ENCODE measurements at regions not wholly inside any gene's neighbourhood (a gene's known extent, or its start where the extent isn't known, plus 50 kb on each side); places are given as distances from the start of the nearest gene placed in this dataset.

- no peak for DNase-seq (ENCODE audit: low read depth)
Measured at GRCh38 chr13:79084802-79085424, 321.1 kb downstream of the RBM26 start.

GRCh38 chr13:79081942-79082341 is 324.1 kb downstream of the RBM26 start:
- no peak for DNase-seq (ENCODE audit: low read depth)

DNA sequence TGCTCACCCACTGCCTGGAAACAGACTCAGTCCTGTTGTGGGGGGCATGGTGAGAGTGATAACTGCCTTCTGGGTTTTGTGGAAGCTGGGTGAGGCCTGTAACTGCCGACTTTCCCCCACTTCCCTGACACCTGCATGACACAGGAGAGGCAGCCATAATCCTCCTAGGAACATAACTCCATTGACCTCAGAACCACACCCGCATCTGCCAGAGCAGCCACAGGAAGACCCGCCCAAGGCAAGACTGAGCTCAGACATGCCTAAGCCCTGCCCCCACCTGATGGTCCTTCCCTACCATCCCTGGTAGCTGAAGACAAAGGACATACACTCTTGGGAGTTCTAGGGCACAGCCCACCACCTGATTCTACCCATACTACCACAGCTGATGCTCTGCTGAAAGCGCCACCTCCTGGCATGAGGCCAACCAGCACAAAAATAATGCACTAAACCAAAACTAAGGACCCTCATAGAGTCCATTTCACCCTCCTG is 326.7 kb downstream of the RBM26 start:
- no peak for DNase-seq (ENCODE audit: low read depth)

- DNase-seq (ENCODE audit: low read depth): no peak
Measured at GRCh38 chr13:79075703-79076102, 330.4 kb downstream of the RBM26 start.

DNA sequence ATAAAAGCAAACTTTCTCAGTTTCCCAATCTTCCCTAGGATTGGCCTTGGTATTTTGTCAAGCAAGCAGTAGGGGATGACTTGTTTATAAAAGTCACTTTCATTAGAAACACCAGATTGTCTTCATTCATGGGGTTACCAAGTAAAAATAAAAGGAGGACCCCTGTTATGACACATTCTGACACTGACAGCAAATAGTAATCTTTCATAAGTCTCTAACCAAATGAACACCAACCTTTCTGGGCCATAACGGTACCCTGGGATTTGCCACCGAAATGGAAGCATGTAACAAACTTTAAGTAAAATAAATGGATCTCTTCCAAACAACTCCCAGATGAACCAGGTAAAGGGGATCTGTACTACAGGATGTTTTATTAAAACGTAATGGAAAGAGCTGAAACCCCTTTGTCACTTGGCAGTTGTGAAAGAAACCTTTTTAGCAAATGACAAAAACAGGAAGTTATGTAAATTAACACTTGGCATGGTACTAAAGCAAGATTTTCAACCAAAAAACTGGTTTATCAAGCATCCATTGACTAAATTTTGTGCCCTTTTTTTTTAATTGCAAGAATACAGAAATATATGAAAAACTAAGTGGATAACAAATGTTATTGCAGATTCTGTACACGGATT is 335.6 kb downstream of the RBM26 start:
- no peak for DNase-seq (ENCODE audit: low read depth)

DNA sequence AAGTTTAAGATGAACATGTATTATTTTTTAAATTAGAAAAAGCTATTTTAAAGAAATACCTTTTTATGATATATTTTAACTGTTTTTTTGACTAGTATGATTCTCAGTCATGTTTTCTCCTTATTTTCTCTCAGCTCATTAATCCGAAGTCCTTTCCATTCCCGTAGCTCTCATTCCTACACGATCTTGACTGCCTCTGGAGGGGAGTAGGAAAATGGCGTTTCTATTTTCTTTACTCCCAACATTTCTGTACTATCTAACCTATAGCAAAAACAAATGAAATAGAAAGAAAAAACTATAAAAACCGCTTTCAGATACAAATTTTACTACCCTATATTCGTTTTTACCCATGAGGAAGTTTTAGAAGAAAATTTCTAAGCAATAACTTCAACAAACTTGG is 343.8 kb downstream of the RBM26 start:
- DNase-seq (ENCODE audit: low read depth): no peak

DNA sequence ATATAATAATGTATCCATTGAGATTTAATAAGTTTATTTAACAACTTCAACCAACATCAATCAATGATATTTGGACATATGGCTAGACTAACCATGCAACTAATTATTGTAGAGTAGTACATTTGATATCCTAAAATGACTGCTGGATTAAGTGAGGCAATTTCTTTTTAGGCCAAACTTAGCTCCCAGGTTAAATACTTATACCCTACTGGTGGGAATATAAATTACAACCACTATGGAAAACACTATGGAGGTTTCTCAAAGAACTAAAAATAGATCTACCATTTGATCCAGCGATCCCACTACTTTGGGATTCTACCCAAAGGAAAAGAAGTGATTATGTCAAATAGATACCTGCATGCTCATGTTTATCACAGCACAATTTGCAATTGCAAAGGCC is 345.8 kb downstream of the RBM26 start:
- DNase-seq (ENCODE audit: low read depth): no peak

- no peak for DNase-seq (ENCODE audit: low read depth)
Measured at GRCh38 chr13:79056706-79057105, 349.3 kb downstream of the RBM26 start.

- DNase-seq (ENCODE audit: low read depth): no peak
Measured at GRCh38 chr13:79051472-79051871, 354.6 kb downstream of the RBM26 start.

DNA sequence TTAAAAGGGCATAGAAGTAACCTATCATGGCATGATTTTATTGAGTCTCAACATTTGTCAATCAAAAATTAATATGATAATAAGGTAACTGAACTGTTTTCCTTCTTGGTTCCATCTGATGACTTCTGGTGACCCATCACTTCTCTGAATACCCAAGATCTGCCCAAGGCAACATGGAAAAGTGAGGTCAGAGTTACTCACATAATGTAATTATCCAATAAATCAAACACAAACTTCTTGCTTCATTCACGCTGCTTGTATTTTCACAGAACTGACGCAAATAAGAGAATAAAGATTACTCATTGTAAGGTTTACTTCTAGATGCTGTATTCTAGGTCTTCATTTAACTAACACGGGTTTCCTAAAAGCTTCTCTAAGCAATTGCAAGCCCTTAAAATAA is 361.6 kb downstream of the RBM26 start:
- DNase-seq (ENCODE audit: low read depth): no peak

GRCh38 chr13:79043208-79043607 is 362.8 kb downstream of the RBM26 start:
- no peak for DNase-seq (ENCODE audit: low read depth)

- DNase-seq (ENCODE audit: low read depth): no peak
Measured at GRCh38 chr13:79037197-79037596, 368.9 kb downstream of the RBM26 start.

DNA sequence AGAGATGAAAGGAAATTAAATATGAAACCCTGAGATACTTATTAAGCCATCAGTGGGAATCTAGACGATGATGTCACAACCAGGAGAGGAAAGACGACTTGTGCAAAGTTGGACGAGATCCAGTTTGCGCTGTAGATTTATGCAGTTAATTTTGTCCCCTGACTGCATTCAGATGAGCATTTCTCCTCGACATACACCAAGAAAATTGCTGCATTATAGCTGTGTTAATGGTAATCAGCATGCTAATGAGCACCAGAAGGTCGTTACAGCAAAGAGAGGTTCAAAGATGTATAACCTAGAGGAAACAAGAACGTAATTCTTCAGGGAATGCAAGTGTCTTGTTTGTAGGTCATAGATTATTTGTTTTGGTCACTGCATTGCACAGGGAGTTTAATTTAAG is 371.7 kb downstream of the RBM26 start:
- DNase-seq (ENCODE audit: low read depth): no peak

DNA sequence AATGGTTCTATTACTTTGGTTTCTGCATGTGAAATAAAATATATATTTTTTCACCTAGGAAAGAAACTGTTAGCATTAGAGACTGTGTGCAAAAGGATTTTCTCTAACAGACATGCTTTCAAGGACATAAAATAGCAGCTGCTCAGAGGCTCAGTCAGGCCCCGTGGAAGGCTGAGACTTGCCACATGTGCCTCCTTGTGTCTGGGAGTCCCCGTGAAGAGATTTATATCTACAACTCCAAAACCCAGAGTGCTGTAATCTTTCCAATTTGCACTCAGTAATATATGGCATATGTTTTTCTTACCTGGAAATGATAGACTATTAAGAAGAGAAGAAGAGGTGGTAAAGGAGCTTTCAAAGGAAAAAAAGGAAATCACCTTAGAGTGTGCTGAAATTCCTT is 371.6 kb upstream of the OBI1 start:
- DNase-seq (ENCODE audit: low read depth): no peak

DNA sequence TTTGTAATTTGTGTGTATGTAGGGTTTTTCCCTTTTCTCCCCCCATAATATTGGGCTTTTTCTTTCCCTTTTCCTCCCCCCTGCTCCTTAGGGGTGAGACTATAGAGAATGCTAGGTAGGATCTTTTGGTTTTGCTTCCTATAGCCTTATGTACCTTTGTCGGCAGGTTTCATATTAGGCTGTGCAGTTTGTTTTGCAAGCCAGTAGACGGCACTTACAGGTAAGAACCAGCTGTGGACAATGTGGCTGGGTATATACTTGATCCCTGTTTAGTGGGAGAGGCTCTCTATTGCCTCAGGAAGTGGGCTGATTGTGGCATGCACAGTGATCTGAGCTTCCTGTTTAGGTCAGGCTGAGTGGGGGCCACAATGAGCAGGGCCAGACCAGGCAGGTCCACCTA is 359.2 kb upstream of the OBI1 start:
- DNase-seq (ENCODE audit: low read depth): no peak

- DNase-seq (ENCODE audit: low read depth): no peak
Measured at GRCh38 chr13:79011179-79011578, 352.2 kb upstream of the OBI1 start.

DNA sequence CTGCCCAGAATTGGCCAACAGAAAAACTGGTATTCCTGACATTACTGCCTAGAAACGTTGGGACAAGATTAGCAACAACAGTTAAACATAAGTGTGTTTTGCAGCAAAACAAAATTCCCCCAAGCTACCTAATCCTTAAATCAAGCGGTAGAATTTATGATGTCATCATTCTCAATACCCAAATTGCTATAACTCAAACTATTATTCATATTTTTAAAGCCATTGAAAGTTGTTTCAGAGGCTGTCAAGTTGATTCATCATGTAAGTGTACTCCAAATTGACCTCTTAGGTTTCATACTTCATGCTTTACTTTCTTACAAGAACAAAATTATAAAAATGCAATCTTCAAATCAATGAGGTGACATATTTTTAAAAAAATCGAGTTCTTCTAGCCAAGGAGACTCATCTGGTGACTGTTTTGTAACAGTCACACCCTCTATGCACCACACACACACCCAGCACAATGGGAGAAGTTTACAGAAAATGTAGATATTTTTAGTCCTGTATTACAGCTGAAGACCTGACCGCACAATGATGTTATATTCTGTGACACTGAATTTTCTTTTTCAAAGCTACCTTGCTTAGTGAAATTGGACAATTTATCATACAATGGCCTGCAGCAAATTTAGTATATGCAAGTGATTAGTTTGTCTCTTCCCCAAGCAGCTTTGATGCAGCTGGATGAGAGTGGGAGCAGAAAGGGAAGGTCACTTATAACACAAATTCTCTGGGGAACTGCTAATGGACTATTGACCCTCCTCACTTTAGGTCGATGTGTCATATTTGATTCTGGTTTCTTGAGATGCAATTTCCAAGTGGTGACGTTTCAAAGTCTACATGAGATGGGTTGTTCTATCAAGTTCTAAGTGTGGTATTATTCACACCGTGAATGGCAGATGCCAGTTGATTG is 345.3 kb upstream of the OBI1 start:
- no peak for DNase-seq (ENCODE audit: low read depth)

GRCh38 chr13:78999494-78999893 is 340.5 kb upstream of the OBI1 start:
- DNase-seq (ENCODE audit: low read depth): no peak

DNA sequence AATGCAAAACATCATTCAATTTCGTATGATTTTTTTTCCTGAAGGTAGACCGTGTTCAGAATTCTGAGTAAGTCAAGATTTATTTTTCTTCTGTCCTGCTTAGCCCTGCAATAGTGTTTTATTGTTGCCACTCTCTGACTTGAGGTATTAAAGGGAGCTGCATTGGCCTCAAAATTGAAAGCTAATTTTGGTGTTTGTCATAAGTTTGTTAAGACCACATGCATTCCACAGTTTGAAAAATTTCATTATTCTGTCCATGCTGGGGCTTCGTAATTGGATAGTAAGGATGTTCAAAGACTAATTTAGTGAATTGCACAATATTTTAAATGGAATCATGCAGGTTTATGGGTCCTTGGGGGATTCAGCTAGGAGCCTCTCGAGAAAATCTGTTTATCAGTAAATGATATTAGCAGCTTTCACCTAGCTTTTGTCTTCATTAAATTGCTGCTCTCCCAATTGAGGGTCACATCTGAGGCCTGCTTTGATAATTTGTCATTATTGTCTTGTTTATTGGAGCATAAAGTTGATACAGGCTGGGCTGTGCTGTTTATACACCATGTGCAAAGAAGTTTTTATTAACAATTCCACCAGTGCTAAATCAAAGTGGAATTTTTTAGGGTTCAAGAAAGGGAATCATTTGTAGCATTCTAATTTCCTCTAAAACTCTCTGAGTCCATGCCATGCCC is 339.8 kb upstream of the OBI1 start:
- no peak for DNase-seq (ENCODE audit: low read depth)

GRCh38 chr13:78997902-78998629 is 339.1 kb upstream of the OBI1 start:
- DNase-seq (ENCODE audit: low read depth): no peak

GRCh38 chr13:78993792-78994191 is 334.8 kb upstream of the OBI1 start:
- no peak for DNase-seq (ENCODE audit: low read depth)

DNA sequence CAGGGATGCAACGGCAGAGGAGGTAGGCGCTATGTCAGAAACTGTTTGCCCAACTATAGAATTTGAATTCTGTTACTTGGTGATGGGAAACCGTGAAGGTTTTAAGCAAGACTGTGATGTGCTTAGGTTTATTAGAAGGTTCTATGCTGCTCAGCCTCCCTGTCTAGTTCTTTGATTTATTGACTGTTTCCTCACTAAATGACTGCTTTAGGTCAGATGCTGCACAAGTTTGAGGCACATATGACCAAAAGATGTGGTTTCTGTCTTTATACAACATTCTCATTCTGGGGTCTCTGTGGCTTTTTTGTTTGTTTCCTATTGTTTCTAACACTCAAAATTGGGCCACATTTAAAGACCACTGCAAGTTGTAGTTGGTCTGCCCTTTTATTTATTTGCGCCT is 323.0 kb upstream of the OBI1 start:
- no peak for DNase-seq (ENCODE audit: low read depth)

Measured in EH (cell line).